Colonic mucosa (tissue), 4 donors: ENCODE measurements at regions not wholly inside any gene's neighbourhood (a gene's known extent, or its start where the extent isn't known, plus 50 kb on each side); places are given as distances from the start of the nearest gene placed in this dataset.
A peak's percentile ranks its signal among the peaks of the same experiment; 100 is the strongest.

Source experiments
- DNase-seq: peaks from one replicate; pipeline ENCODE4 v3.0.0-alpha.2; 2020
- H3K27ac ChIP-seq: fragments of 200-600 bp; one replicate; pipeline ENCODE4 v1.8.0; 2021
- H3K27me3 ChIP-seq: fragments of 200-600 bp; one replicate; pipeline ENCODE4 v1.8.0; 2021
- H3K36me3 ChIP-seq: fragments of 200-600 bp; one replicate; pipeline ENCODE4 v1.8.0; 2021
- H3K4me1 ChIP-seq: fragments of 200-600 bp; one replicate; pipeline ENCODE4 v1.8.0; 2021; ENCODE audit warnings: mild to moderate bottlenecking
- H3K4me3 ChIP-seq: fragments of 200-600 bp; one replicate; pipeline ENCODE4 v1.8.0; 2021
- H3K9ac ChIP-seq, 2 donors: one replicate each; pipeline ENCODE4 v1.7.0; 2013; ENCODE audit warnings: control low read depth in 2 of 2, low read depth in 2 of 2, low read length in 2 of 2
- H3K9me3 ChIP-seq: fragments of 200-600 bp; one replicate; pipeline ENCODE4 v1.8.0; 2021
- CTCF ChIP-seq: fragments of 200-600 bp; IDR thresholded peaks from one replicate; pipeline ENCODE4 v1.8.0; 2022; ENCODE audit warnings: antibody characterized with exemption, mild to moderate bottlenecking
- intact Hi-C: fragments of 100-400 bp; cut with DNase I; formaldehyde crosslinking; loops from one replicate; pipeline ENCODE4 v1.14.1; 2022
- donor health status: healthy.
- donor health status: DM: no; HTN: no; CAD: no.
- donor health status: DM: no; HTN: no; CAD: no.

DNA sequence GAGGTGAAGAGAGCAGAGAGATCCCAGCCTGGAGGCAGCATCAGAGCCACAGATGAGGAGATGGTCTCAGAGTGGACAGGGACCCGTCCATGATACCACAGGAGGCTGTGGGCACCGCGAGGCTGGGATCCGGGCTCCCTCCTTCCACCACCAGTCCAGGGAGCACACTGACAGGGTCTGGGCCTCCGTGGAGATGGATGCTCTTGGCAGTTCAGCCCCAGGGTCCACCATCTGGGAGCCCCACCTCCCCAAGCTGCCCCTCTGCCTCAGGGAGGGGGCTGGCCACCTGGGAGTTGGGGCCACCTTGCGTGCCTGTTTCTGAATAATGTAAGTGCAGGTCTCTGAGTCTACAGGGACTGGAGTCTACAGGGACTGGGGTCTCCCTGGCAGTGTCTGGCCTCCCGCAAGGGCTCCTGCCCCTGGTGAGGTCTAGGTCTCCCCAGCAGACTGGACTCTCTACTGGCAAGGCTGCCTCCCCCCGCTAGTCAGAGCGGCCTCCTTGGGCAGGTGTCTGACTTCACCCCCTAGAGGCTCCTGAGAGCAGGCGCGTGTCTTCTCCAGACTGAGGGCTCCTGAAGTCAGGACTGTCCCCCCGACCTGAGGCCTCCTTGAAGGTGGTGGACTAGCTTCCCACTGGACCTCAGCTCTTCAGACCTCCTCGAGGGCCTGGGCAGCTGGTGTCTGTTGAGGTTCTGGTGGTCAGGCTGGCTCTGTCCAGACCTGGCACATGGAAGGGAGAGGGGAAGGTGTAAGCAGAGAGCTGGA is 218.5 kb downstream of the PTPRU start:
- DNase-seq, result no peak

DNA sequence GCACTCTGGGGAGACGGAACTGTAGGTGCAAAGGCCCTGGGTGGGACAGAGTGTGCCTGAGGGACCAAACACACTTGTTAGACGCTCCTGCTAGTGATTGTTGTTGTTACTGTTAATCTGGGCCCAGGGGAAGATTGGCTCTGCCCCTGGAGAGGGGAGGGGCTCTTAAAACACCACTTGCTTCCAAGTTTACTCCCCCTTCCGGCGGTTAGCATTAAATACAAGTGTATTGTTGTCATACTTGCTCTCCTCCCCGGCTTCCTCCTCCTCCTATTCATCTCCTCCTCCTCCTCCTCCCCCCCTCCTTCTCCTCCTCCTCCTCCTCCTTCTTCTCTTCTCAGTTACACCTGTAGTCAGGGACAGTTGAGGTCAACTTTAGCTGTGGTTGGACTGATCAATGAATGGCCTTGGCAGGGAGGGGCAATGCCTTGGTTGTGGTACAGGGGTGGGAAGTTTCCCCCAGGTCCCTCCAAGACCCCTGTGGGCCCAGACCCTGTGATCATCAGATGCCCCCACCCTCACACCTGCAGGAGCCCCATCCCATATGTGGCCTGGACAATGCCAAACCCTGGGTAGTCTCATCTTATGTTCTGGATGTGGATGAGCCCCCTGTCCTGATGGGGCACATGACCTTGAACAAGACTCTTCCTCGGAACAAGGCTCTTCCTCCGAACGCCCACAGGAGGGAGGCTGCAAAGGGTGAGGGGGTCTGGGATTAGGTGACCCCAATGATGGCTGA is 217.3 kb downstream of the PTPRU start:
- Histone ChIP-seq H3K27ac (no peak overlapping the region), H3K4me1 (no peaks in the 10 kb centered on the region), H3K9me3 (no peaks in the 10 kb centered on the region), H3K4me3 (no peak overlapping the region), H3K27me3 (no peaks in the 10 kb centered on the region), H3K36me3 (no peaks in the 10 kb centered on the region), H3K9ac (no peak overlapping the region)
- peak; percentile 22 for DNase-seq
- no peak for TF ChIP-seq CTCF
- intact Hi-C loops, result loop anchor here (10.0 kb wide), 1 partner anchor 209 kb away; no protein-coding TSS in a partner anchor

More for the DNA sequence above, 218.5 kb downstream of the PTPRU start:
- H3K9ac ChIP-seq, result no peak overlapping the region
- H3K27ac ChIP-seq, result no peak overlapping the region
- intact Hi-C loops, result loop anchor here (10.0 kb wide), 1 partner anchor 210 kb away; no protein-coding TSS in a partner anchor
- H3K27me3 ChIP-seq, result no peaks in the 10 kb centered on the region
- no peaks in the 10 kb centered on the region for H3K36me3 ChIP-seq
- no peaks in the 10 kb centered on the region for H3K4me1 ChIP-seq
- TF ChIP-seq CTCF, result no peak
- H3K9me3 ChIP-seq, result no peaks in the 10 kb centered on the region
- H3K4me3 ChIP-seq, result no peak overlapping the region

- intact Hi-C loops, result loop anchor here (10.0 kb wide), 1 partner anchor 208 kb away; no protein-coding TSS in a partner anchor
- DNase-seq, result no peak
- H3K27ac ChIP-seq, result no peak overlapping the region
- no peaks in the 10 kb centered on the region for H3K4me1 ChIP-seq
- no peaks in the 10 kb centered on the region for H3K9me3 ChIP-seq
- no peaks in the 10 kb centered on the region for H3K36me3 ChIP-seq
- H3K9ac ChIP-seq, result no peak overlapping the region
- H3K4me3 ChIP-seq, result no peak overlapping the region
- TF ChIP-seq CTCF, result no peak
- no peaks in the 10 kb centered on the region for H3K27me3 ChIP-seq
Observed at GRCh38 chr1:29452463-29453230, 216.3 kb downstream of the PTPRU start.

DNA sequence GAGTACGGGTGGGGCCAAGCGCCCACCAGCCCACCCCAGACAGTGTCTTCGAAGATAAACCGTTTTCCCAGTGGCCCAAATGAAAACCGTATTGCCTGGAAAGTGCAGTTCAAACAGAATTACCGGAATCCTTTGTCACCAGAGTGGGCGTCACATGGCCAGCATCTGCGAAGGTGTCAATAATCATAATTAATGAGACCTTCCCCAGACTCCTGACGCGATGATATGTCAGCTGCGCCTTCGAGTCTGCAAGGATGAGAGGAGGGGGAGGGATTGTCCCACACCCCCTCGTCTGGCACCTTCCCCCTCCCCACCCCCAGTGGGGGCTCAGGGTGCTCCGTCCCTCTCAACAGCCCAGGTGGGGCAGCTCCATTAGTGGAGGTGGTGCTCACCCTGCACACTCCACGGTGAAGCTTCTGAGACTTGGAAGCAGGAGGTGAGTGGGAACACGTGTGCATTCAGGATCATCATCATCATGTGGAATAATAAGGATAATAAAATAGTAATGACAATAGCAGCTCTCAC is 215.1 kb downstream of the PTPRU start:
- no peaks in the 10 kb centered on the region for H3K9me3 ChIP-seq
- no peaks in the 10 kb centered on the region for H3K36me3 ChIP-seq
- no peak overlapping the region for H3K4me3 ChIP-seq
- no peak for TF ChIP-seq CTCF
- no peaks in the 10 kb centered on the region for H3K4me1 ChIP-seq
- intact Hi-C loops, result loop anchor here (10.0 kb wide), 1 partner anchor 207 kb away; no protein-coding TSS in a partner anchor
- H3K27me3 ChIP-seq, result no peaks in the 10 kb centered on the region
- no peak overlapping the region for H3K9ac ChIP-seq
- no peak overlapping the region for H3K27ac ChIP-seq
- DNase-seq, result no peak

- DNase-seq, result no peak
- TF ChIP-seq CTCF, result no peak
- no peak overlapping the region for H3K4me3 ChIP-seq
- no peaks in the 10 kb centered on the region for H3K4me1 ChIP-seq
- intact Hi-C loops, result loop anchor here (10.0 kb wide), 1 partner anchor 206 kb away; no protein-coding TSS in a partner anchor
- no peaks in the 10 kb centered on the region for H3K9me3 ChIP-seq
- no peaks in the 10 kb centered on the region for H3K27me3 ChIP-seq
- H3K9ac ChIP-seq, result no peak overlapping the region
- no peaks in the 10 kb centered on the region for H3K36me3 ChIP-seq
- no peak overlapping the region for H3K27ac ChIP-seq
Observed at GRCh38 chr1:29450591-29450990, 214.3 kb downstream of the PTPRU start.
